Lower lobe of right lung (tissue), 2 donors: ENCODE measurements at regions not wholly inside any gene's neighbourhood (a gene's known extent, or its start where the extent isn't known, plus 50 kb on each side); places are given as distances from the start of the nearest gene placed in this dataset.

Experiments
- ATAC-seq, 2 donors: fragments of 200-7000 bp; cut with Tn5 transposase; one replicate each; pipeline ENCODE4 v1.9.1; 2020 to 2022; ENCODE audit warnings: mild to moderate bottlenecking in 2 of 2, moderate library complexity in 2 of 2
- DNase-seq: peaks from one replicate; pipeline ENCODE4 v3.0.0-alpha.2; 2020
- H3K27ac ChIP-seq: fragments of 200-600 bp; one replicate; pipeline ENCODE4 v1.8.0; 2022
- H3K27me3 ChIP-seq: fragments of 200-600 bp; one replicate; pipeline ENCODE4 v1.8.0; 2022; ENCODE audit warnings: low read depth
- H3K36me3 ChIP-seq: fragments of 200-600 bp; one replicate; pipeline ENCODE4 v1.8.0; 2022; ENCODE audit warnings: mild to moderate bottlenecking
- H3K4me1 ChIP-seq: fragments of 200-600 bp; one replicate; pipeline ENCODE4 v1.8.0; 2022
- H3K4me3 ChIP-seq: fragments of 200-600 bp; one replicate; pipeline ENCODE4 v1.8.0; 2022; ENCODE audit warnings: mild to moderate bottlenecking
- H3K9me3 ChIP-seq: fragments of 200-600 bp; one replicate; pipeline ENCODE4 v1.8.0; 2022
- intact Hi-C: fragments of 100-400 bp; cut with DNase I; formaldehyde crosslinking; loops from one replicate; pipeline ENCODE4 v1.11.0; 2022
- TF ChIP-seq, protein P1 (sequence below): fragments of 200-600 bp; IDR thresholded peaks from one replicate; pipeline ENCODE4 v1.8.0; 2022; ENCODE audit warnings: antibody characterized with exemption, mild to moderate bottlenecking
- donor health status: DM: no; HTN: yes; CAD: no; lungs with severe emphysema.

DNA sequence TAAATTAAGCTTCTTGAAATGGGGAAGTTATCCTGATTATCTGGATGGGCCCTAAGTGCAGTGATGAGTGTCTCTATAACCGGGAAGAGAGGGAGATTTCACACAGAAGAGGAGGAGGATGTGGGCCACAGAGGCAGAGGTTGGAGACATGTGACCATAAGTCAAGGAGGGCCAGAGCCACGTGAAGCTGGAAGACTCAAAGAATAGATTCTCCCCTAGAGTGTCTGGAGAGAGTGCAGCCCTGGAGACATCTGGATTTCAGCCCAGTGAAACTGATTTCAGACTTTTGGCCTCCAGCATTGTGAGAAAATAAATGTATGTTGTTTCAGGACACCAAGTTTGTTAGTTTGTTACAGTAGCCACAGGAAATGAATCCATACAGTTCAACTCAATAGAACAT is 442.9 kb downstream of the NTRK2 start:
- no peak overlapping the region for H3K27ac ChIP-seq
- ATAC-seq (no peak), DNase-seq (no peak)
- no peaks in the 10 kb centered on the region for H3K9me3 ChIP-seq
- no peaks in the 10 kb centered on the region for H3K4me1 ChIP-seq
- TF ChIP-seq, protein P1, sequence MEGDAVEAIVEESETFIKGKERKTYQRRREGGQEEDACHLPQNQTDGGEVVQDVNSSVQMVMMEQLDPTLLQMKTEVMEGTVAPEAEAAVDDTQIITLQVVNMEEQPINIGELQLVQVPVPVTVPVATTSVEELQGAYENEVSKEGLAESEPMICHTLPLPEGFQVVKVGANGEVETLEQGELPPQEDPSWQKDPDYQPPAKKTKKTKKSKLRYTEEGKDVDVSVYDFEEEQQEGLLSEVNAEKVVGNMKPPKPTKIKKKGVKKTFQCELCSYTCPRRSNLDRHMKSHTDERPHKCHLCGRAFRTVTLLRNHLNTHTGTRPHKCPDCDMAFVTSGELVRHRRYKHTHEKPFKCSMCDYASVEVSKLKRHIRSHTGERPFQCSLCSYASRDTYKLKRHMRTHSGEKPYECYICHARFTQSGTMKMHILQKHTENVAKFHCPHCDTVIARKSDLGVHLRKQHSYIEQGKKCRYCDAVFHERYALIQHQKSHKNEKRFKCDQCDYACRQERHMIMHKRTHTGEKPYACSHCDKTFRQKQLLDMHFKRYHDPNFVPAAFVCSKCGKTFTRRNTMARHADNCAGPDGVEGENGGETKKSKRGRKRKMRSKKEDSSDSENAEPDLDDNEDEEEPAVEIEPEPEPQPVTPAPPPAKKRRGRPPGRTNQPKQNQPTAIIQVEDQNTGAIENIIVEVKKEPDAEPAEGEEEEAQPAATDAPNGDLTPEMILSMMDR: no peak
- no peaks in the 10 kb centered on the region for H3K36me3 ChIP-seq
- intact Hi-C loops: no loop called here
- no peaks in the 10 kb centered on the region for H3K27me3 ChIP-seq
- H3K4me3 ChIP-seq: no peak overlapping the region

DNA sequence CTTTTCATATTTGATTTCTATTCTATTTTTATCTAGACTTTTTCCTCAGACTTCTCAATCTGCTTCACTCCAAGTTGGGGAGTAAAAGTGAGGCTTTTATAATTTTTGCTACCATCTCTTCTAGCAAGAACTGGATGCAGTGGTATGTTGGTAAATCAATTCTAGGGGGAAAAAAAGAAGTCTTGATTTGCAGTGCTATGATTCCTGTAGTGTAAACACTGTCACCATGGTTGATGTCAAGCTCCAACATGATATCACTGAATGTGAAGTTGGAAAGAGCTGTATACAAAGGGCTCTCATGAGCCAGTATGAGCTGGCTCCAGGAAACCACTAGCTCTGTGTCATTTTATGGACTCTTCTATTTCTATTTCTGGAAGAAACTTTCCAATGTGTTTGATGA is 439.2 kb downstream of the NTRK2 start:
- intact Hi-C loops: no loop called here
- Histone ChIP-seq H3K27ac (no peak overlapping the region), H3K4me1 (no peaks in the 10 kb centered on the region), H3K4me3 (no peak overlapping the region), H3K27me3 (no peaks in the 10 kb centered on the region), H3K9me3 (no peaks in the 10 kb centered on the region), H3K36me3 (no peaks in the 10 kb centered on the region)
- ATAC-seq: no peak
- no peak for DNase-seq
- TF ChIP-seq, protein P1: no peak

DNA sequence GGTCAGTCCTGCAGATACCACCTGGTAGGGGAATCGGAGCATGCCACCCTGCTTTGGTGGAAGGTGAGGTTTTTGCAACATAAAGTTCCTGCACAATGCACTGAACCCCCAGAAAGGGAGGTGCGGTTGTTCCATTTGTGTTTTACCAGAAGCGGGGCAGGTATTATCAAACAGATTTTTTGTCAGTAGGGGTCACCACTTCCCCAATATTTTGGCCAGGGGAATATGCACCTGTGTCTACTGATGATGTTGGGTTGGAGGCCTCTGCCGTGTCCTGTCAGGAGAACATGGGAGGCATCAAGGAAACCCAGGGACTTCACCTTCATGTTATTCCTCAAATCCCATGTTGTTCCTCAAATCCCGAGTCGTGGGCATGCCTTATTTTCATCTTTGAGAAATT is 438.7 kb downstream of the NTRK2 start:
- no peak overlapping the region for H3K27ac ChIP-seq
- intact Hi-C loops: no loop called here
- H3K36me3 ChIP-seq: no peaks in the 10 kb centered on the region
- no peaks in the 10 kb centered on the region for H3K9me3 ChIP-seq
- TF ChIP-seq, protein P1: no peak
- no peak for DNase-seq
- no peaks in the 10 kb centered on the region for H3K27me3 ChIP-seq
- no peak overlapping the region for H3K4me3 ChIP-seq
- ATAC-seq: no peak
- no peaks in the 10 kb centered on the region for H3K4me1 ChIP-seq

- intact Hi-C loops: no loop called here
- Histone ChIP-seq H3K36me3 (no peaks in the 10 kb centered on the region), H3K9me3 (no peaks in the 10 kb centered on the region), H3K27ac (no peak overlapping the region), H3K4me1 (no peaks in the 10 kb centered on the region), H3K4me3 (no peak overlapping the region), H3K27me3 (no peaks in the 10 kb centered on the region)
- no peak for ATAC-seq
- TF ChIP-seq, protein P1: no peak
- DNase-seq: no peak
Measured at GRCh38 chr9:85089188-85089969, 419.9 kb downstream of the NTRK2 start.

DNA sequence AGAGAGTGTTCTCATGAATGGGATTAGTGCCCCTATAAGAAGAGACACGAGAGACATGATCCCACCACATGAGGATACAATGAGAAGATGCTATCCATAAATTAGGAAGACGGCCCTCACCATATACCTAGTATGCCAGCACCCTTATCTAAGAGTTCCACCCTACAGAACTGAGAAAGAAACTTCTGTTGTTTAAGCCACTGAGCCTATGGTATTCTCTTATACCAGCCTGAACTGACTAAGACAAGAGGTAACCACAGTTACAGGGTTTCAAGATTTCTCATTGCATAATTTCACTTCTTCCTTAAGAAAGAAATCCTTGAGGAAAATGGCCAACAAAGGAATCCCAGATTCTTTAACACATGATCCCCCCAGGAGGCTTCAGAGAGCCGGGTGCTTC is 412.4 kb downstream of the NTRK2 start:
- H3K27ac ChIP-seq: no peak overlapping the region
- H3K4me1 ChIP-seq: no peaks in the 10 kb centered on the region
- H3K27me3 ChIP-seq: no peaks in the 10 kb centered on the region
- no peak for DNase-seq
- intact Hi-C loops: no loop called here
- no peaks in the 10 kb centered on the region for H3K9me3 ChIP-seq
- no peak overlapping the region for H3K4me3 ChIP-seq
- TF ChIP-seq, protein P1: no peak
- ATAC-seq: no peak
- H3K36me3 ChIP-seq: no peaks in the 10 kb centered on the region
